Adrenal gland (tissue), 5 donors: ENCODE measurements at regions not wholly inside any gene's neighbourhood (a gene's known extent, or its start where the extent isn't known, plus 50 kb on each side); places are given as distances from the start of the nearest gene placed in this dataset.

Experiments
- POLR2A ChIP-seq, 2 donors: fragments of 450-650 bp; IDR thresholded peaks; one replicate each; pipeline ENCODE4 v1.6.1; 2017; ENCODE audit warnings: antibody characterized with exemption in 2 of 2, mild to moderate bottlenecking in 2 of 2, moderate library complexity in 1 of 2
- TF ChIP-seq, protein P1 (sequence below), 6 experiments: fragments of 450-650 bp in 4 of 6; fragments of 200-600 bp in 2 of 6; sonication (generic) in 1 of 6; IDR thresholded peaks; 1 replicate in 5 of 6; 2 replicates in 1 of 6; pipeline versions ENCODE4 v1.5.1 to v1.8.0; 2016 to 2021; ENCODE audit warnings: antibody characterized with exemption in 6 of 6, mild to moderate bottlenecking in 2 of 6, moderate library complexity in 1 of 6
- donor health status: DM: no; HTN: no; CAD: no.

DNA sequence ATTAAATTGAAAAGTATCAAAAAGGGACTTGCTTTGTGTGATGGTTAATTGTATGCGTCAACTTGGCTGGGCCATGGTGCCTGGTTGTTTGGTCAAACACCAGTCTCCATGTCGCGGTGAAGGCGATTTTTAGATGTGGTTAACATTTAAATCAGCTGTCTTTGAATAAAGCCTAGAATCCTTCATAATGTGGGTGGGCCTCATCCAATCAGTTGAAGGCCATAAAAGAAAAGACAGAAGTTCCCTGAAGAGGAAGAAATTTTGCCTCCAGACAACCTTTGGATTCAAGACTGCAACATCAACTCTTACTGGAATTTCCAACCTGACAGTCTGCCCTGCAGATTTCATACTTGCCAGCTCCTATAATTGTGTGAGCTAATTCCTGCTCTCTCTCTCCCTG lies 160.5 kb downstream of the SH3BP4 start:
- TF ChIP-seq, protein P1, sequence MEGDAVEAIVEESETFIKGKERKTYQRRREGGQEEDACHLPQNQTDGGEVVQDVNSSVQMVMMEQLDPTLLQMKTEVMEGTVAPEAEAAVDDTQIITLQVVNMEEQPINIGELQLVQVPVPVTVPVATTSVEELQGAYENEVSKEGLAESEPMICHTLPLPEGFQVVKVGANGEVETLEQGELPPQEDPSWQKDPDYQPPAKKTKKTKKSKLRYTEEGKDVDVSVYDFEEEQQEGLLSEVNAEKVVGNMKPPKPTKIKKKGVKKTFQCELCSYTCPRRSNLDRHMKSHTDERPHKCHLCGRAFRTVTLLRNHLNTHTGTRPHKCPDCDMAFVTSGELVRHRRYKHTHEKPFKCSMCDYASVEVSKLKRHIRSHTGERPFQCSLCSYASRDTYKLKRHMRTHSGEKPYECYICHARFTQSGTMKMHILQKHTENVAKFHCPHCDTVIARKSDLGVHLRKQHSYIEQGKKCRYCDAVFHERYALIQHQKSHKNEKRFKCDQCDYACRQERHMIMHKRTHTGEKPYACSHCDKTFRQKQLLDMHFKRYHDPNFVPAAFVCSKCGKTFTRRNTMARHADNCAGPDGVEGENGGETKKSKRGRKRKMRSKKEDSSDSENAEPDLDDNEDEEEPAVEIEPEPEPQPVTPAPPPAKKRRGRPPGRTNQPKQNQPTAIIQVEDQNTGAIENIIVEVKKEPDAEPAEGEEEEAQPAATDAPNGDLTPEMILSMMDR (IDR thresholded peaks at IDR 0.05): no peak
- no peak for TF ChIP-seq POLR2A (IDR thresholded peaks at IDR 0.05)
